Endothelial cell of umbilical vein (primary cell): ENCODE measurements at regions not wholly inside any gene's neighbourhood (a gene's known extent, or its start where the extent isn't known, plus 50 kb on each side); places are given as distances from the start of the nearest gene placed in this dataset.

Experiments
- CTCF ChIP-seq, 2 donors: IDR thresholded peaks; 1 replicate in 1 of 2; 2 replicates in 1 of 2; pipeline ENCODE4 v1.5.1; 2011; ENCODE audit warnings: low read length in 2 of 2, mild to moderate bottlenecking in 2 of 2, moderate library complexity in 2 of 2, control low read depth in 1 of 2, inconsistent platforms in 1 of 2, low read depth in 1 of 2; ENCODE audit not compliant: insufficient read depth in 1 of 2; ENCODE audit errors: extremely low read depth in 1 of 2
- EZH2 ChIP-seq: IDR thresholded peaks from 2 replicates; pipeline ENCODE4 v1.6.1; 2012; ENCODE audit warnings: borderline replicate concordance, low read depth, mild to moderate bottlenecking, moderate library complexity, low read length, inconsistent platforms; ENCODE audit not compliant: severe bottlenecking
- FOS ChIP-seq: IDR thresholded peaks from 2 replicates; pipeline ENCODE4 v1.6.1; 2011; ENCODE audit warnings: mild to moderate bottlenecking, low read length, moderate library complexity, borderline replicate concordance; ENCODE audit not compliant: insufficient read depth
- GATA2 ChIP-seq: IDR thresholded peaks from 2 replicates; pipeline ENCODE4 v1.7.0; 2011; ENCODE audit warnings: low read depth, mild to moderate bottlenecking, moderate library complexity, mixed read lengths, low read length; ENCODE audit not compliant: insufficient read length, insufficient read depth
- JUN ChIP-seq: IDR thresholded peaks from 2 replicates; pipeline ENCODE4 v1.6.1; 2011; ENCODE audit warnings: borderline replicate concordance, low read depth; ENCODE audit not compliant: insufficient read length, insufficient read depth
- MAX ChIP-seq: IDR thresholded peaks from 2 replicates; pipeline ENCODE4 v1.6.1; 2011; ENCODE audit not compliant: insufficient read depth, insufficient read length
- MYC ChIP-seq: IDR thresholded peaks from one replicate; pipeline ENCODE4 v1.6.1; 2011; ENCODE audit warnings: mild to moderate bottlenecking, low read depth, low read length
- POLR2A ChIP-seq: IDR thresholded peaks from 2 replicates; pipeline ENCODE4 v1.6.1; 2012; ENCODE audit warnings: low read depth, mild to moderate bottlenecking, control low read depth, low read length
- POLR2AphosphoS5 ChIP-seq: IDR thresholded peaks from 2 replicates; pipeline ENCODE4 v1.6.1; 2012; ENCODE audit warnings: low read depth, mild to moderate bottlenecking, control low read depth, low read length, moderate library complexity; ENCODE audit not compliant: insufficient read depth

- TF ChIP-seq CTCF (IDR thresholded peaks at IDR 0.05; ENCODE audit: extremely low read depth in 1 of 2, insufficient read depth in 1 of 2, low read depth in 1 of 2, low read length in 2 of 2) (no peak), POLR2A (no peak), POLR2AphosphoS5 (no peak), FOS (no peak), EZH2 (no peak), GATA2 (no peak), JUN (no peak), MYC (no peak), MAX (no peak)
Measured at GRCh38 chr6:164855281-164855680, 454.1 kb downstream of the C6orf118 start.
